Activated CD8-positive, alpha-beta T cell treated with anti-CD3 and anti-CD28 coated beads, Interleukin-2, amount 10 ng/mL, durations not matched to agents 7 days and 5 days (primary cell): ENCODE measurements at regions not wholly inside any gene's neighbourhood (a gene's known extent, or its start where the extent isn't known, plus 50 kb on each side); places are given as distances from the start of the nearest gene placed in this dataset.

Source experiments
- ATAC-seq: fragments of 150-1000 bp; cut with Tn5 transposase; one replicate; pipeline ENCODE4 v1.10.0; 2021; ENCODE audit warnings: moderate library complexity
- CTCF ChIA-PET: fragments of 350-600 bp; sonication (Branson Sonifier 250); formaldehyde crosslinking; loops from one replicate; lab custom pipeline; 2021; ENCODE audit warnings: antibody characterized with exemption; lab: Charles Lee
- POLR2A ChIA-PET: fragments of 350-600 bp; sonication (Branson Sonifier 250); formaldehyde crosslinking; loops from one replicate; lab custom pipeline; 2021; ENCODE audit warnings: antibody characterized with exemption; lab: Charles Lee
- DNase-seq: peaks from one replicate; pipeline ENCODE4 v3.0.0-alpha.2; 2020
- H3K27ac Mint-ChIP-seq: one replicate; pipeline ENCODE4 v1.8.0; 2021; ENCODE audit warnings: mild to moderate bottlenecking, mixed read lengths
- H3K27me3 Mint-ChIP-seq: one replicate; pipeline ENCODE4 v1.8.0; 2021; ENCODE audit warnings: low read depth, mixed read lengths
- H3K36me3 Mint-ChIP-seq: one replicate; pipeline ENCODE4 v1.8.0; 2021; ENCODE audit warnings: low read depth, mixed read lengths
- H3K4me1 Mint-ChIP-seq: one replicate; pipeline ENCODE4 v1.8.0; 2021; ENCODE audit warnings: low read depth, mixed read lengths
- H3K4me3 Mint-ChIP-seq: one replicate; pipeline ENCODE4 v1.8.0; 2021; ENCODE audit warnings: mild to moderate bottlenecking, mixed read lengths
- H3K9me3 Mint-ChIP-seq: one replicate; pipeline ENCODE4 v1.8.0; 2022; ENCODE audit warnings: mixed read lengths; ENCODE audit not compliant: insufficient read depth

- no peaks in the 10 kb centered on the region for H3K36me3 Mint-ChIP-seq
- CTCF ChIA-PET, result no interaction called here
- H3K9me3 Mint-ChIP-seq, result no peaks in the 10 kb centered on the region
- DNase-seq (no peak), ATAC-seq (no peak)
- no peaks in the 10 kb centered on the region for H3K27me3 Mint-ChIP-seq
- POLR2A ChIA-PET, result no interaction called here
- H3K4me1 Mint-ChIP-seq, result no peaks in the 10 kb centered on the region
- H3K4me3 Mint-ChIP-seq, result no peak overlapping the region
- H3K27ac Mint-ChIP-seq, result no peak overlapping the region
These were observed 316.0 kb upstream of the ADGRL4 start for GRCh38 chr1:79322511-79323027.

DNA sequence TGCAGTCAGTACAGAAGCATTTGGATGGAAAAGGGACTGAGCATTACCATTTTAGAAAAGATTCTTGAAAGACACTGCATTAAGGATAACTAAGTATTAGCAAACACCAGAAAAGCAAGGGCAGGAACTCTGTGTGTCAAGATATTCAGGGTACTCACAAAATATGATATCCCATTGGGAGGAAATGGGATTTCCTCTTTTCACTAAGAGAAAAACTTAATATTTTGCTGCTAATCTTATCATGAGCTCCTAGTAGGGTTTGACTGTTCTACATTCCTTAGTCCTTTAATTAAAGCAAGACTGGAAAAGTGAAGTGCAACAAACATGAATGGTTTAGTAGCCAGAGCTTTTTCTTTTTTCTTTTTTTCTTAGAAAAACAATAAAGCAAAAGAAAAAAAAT lies 305.9 kb upstream of the ADGRL4 start:
- ChIA-PET POLR2A (no interaction called here), CTCF (no interaction called here)
- H3K27ac Mint-ChIP-seq, result no peak overlapping the region
- no peak for DNase-seq
- H3K27me3 Mint-ChIP-seq, result no peaks in the 10 kb centered on the region
- H3K9me3 Mint-ChIP-seq, result no peaks in the 10 kb centered on the region
- H3K4me1 Mint-ChIP-seq, result no peaks in the 10 kb centered on the region
- H3K36me3 Mint-ChIP-seq, result no peaks in the 10 kb centered on the region
- ATAC-seq, result no peak
- H3K4me3 Mint-ChIP-seq, result no peak overlapping the region

DNA sequence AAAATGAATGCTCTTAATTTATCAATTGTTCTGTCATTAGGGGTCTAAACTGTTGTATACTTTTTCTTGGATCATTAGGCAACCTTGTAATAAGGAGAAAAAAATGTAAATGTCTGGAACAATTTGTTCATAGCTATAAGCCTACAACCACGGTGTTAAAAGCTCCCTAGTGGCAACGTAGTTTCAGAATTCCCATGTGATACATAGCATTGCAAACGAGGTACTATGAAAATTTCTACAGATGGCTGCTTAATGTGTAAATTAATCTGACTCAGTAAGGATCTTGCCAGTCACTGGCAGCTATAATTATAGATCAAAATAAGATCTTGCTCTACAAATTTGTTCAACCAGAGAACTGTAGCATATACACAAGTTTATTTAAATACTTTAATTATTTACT lies 304.1 kb upstream of the ADGRL4 start:
- no peak for DNase-seq
- ChIA-PET CTCF (no interaction called here), POLR2A (no interaction called here)
- H3K27me3 Mint-ChIP-seq, result no peaks in the 10 kb centered on the region
- no peak overlapping the region for H3K27ac Mint-ChIP-seq
- H3K36me3 Mint-ChIP-seq, result no peaks in the 10 kb centered on the region
- ATAC-seq, result no peak
- H3K4me1 Mint-ChIP-seq, result no peaks in the 10 kb centered on the region
- no peak overlapping the region for H3K4me3 Mint-ChIP-seq
- H3K9me3 Mint-ChIP-seq, result no peaks in the 10 kb centered on the region

DNA sequence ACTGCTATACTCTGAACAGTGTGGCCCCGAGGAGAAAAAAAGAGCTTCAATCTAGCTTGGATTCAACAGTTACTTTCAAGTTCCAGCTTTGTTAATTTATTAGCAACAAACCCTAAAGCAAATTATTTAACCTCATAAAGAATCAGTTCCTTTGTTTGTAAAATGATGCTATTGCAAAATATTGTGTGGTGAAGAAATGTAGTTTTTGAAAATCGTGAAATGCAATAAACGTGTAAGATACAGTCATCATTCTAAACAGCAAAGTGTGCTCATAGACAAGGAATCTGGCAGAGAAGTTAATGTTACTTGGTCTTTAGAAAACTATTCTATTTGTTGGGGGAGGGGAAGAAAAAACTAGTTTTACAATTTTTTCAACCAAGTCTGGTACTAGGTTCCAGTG lies 297.6 kb upstream of the ADGRL4 start:
- POLR2A ChIA-PET, result no interaction called here
- ATAC-seq, result no peak
- no peaks in the 10 kb centered on the region for H3K36me3 Mint-ChIP-seq

GRCh38 chr1:79303040-79303439 lies 296.5 kb upstream of the ADGRL4 start:
- no peak overlapping the region for H3K27ac Mint-ChIP-seq
- ChIA-PET CTCF (no interaction called here), POLR2A (no interaction called here)
- no peaks in the 10 kb centered on the region for H3K4me1 Mint-ChIP-seq
- no peak overlapping the region for H3K4me3 Mint-ChIP-seq
- no peak for DNase-seq
- no peaks in the 10 kb centered on the region for H3K9me3 Mint-ChIP-seq
- no peak for ATAC-seq
- no peaks in the 10 kb centered on the region for H3K27me3 Mint-ChIP-seq
- H3K36me3 Mint-ChIP-seq, result no peaks in the 10 kb centered on the region

More for the DNA sequence above, 297.6 kb upstream of the ADGRL4 start:
- no peak overlapping the region for H3K4me3 Mint-ChIP-seq
- no peaks in the 10 kb centered on the region for H3K9me3 Mint-ChIP-seq
- no peaks in the 10 kb centered on the region for H3K4me1 Mint-ChIP-seq
- H3K27me3 Mint-ChIP-seq, result no peaks in the 10 kb centered on the region
- CTCF ChIA-PET, result no interaction called here
- DNase-seq, result no peak
- no peak overlapping the region for H3K27ac Mint-ChIP-seq

DNA sequence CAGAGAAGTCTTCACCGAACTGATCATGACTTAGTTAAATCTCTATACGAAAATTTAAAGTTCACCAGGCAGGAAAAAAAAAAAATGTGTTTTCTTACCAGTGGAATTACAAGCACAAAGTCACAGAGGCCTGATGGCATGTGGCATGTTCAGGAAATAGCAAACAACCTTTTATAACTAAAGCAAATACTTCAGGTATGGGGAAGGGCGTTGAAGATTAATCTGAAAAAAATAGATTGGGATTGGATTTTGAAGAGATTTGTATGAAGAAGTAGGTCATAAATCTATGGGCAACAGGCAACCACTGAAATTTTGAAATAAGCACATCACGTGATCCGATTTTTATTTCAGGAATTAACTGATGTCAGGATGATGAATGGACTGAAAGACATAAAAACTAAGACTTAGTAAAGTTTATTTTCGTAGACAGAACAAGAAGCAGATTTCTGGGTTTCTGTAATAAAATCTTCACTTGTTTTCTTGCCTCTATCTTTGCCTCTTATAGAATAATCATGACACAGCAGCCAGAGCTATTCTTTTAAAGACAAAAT lies 295.9 kb upstream of the ADGRL4 start:
- CTCF ChIA-PET, result no interaction called here

GRCh38 chr1:79295967-79296366 lies 289.4 kb upstream of the ADGRL4 start:
- POLR2A ChIA-PET, result no interaction called here
- Mint-ChIP-seq H3K27ac (no peak overlapping the region), H3K9me3 (peaks cover 4% of the 10 kb centered on the region), H3K4me3 (no peak overlapping the region), H3K36me3 (no peaks in the 10 kb centered on the region), H3K27me3 (no peaks in the 10 kb centered on the region), H3K4me1 (no peaks in the 10 kb centered on the region)
- CTCF ChIA-PET, result no interaction called here
- DNase-seq (no peak), ATAC-seq (no peak)

More for the DNA sequence above, 295.9 kb upstream of the ADGRL4 start:
- POLR2A ChIA-PET, result no interaction called here
- Mint-ChIP-seq H3K27me3 (no peaks in the 10 kb centered on the region), H3K9me3 (no peaks in the 10 kb centered on the region), H3K27ac (no peak overlapping the region), H3K4me1 (no peaks in the 10 kb centered on the region), H3K4me3 (no peak overlapping the region), H3K36me3 (no peaks in the 10 kb centered on the region)
- ATAC-seq, result no peak
- no peak for DNase-seq

GRCh38 chr1:79293611-79294010 lies 287.1 kb upstream of the ADGRL4 start:
- no peak for ATAC-seq
- Mint-ChIP-seq H3K4me1 (no peaks in the 10 kb centered on the region), H3K27me3 (no peaks in the 10 kb centered on the region)

GRCh38 chr1:79290927-79291474 lies 284.5 kb upstream of the ADGRL4 start:
- CTCF ChIA-PET, result no interaction called here

More at GRCh38 chr1:79293611-79294010, 287.1 kb upstream of the ADGRL4 start:
- DNase-seq, result no peak
- no peak overlapping the region for H3K4me3 Mint-ChIP-seq
- ChIA-PET POLR2A (no interaction called here), CTCF (no interaction called here)
- peaks cover 4% of the 10 kb centered on the region for H3K9me3 Mint-ChIP-seq
- H3K27ac Mint-ChIP-seq, result no peak overlapping the region
- H3K36me3 Mint-ChIP-seq, result no peaks in the 10 kb centered on the region

GRCh38 chr1:79287982-79288381 lies 281.5 kb upstream of the ADGRL4 start:
- ATAC-seq (no peak), DNase-seq (no peak)
- H3K36me3 Mint-ChIP-seq, result no peaks in the 10 kb centered on the region
- no peaks in the 10 kb centered on the region for H3K27me3 Mint-ChIP-seq
- no peak overlapping the region for H3K27ac Mint-ChIP-seq
- ChIA-PET CTCF (no interaction called here), POLR2A (no interaction called here)
- H3K4me3 Mint-ChIP-seq, result no peak overlapping the region
- H3K9me3 Mint-ChIP-seq, result no peaks in the 10 kb centered on the region
- H3K4me1 Mint-ChIP-seq, result no peaks in the 10 kb centered on the region

More at GRCh38 chr1:79290927-79291474, 284.5 kb upstream of the ADGRL4 start:
- Mint-ChIP-seq H3K27ac (no peak overlapping the region), H3K9me3 (no peaks in the 10 kb centered on the region), H3K36me3 (no peaks in the 10 kb centered on the region), H3K4me3 (no peak overlapping the region), H3K4me1 (no peaks in the 10 kb centered on the region), H3K27me3 (no peaks in the 10 kb centered on the region)
- DNase-seq (no peak), ATAC-seq (no peak)
- POLR2A ChIA-PET, result no interaction called here

GRCh38 chr1:79285667-79286066 lies 279.1 kb upstream of the ADGRL4 start:
- no peak overlapping the region for H3K27ac Mint-ChIP-seq
- no peaks in the 10 kb centered on the region for H3K27me3 Mint-ChIP-seq
- no peaks in the 10 kb centered on the region for H3K4me1 Mint-ChIP-seq
- ATAC-seq (no peak), DNase-seq (no peak)
- ChIA-PET POLR2A (no interaction called here), CTCF (interaction anchor here (0.7 kb wide), 1 partner anchor 125 kb away, joined by 3 read pairs; no protein-coding TSS in a partner anchor)
- no peaks in the 10 kb centered on the region for H3K9me3 Mint-ChIP-seq
- no peaks in the 10 kb centered on the region for H3K36me3 Mint-ChIP-seq
- no peak overlapping the region for H3K4me3 Mint-ChIP-seq

DNA sequence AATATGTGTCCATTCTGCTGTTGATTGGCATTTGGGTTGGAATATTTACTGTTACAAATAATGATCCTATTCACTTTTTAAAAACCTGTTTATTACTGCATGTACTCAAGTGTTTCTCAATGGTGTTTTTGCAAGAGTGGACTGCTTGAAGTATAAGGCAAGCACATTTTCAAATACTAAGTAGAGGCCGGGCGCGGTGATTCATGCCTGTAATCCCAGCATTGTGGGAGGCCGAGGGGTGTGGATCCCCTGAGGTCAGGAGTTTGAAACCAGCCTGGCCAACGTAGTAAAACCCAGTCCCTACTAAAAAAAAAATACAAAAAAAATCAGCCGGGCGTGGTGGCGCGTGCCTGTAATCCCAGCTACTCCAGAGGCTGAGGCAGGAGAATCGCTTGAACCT lies 276.9 kb upstream of the ADGRL4 start:
- H3K27ac Mint-ChIP-seq, result no peak overlapping the region
- H3K27me3 Mint-ChIP-seq, result no peaks in the 10 kb centered on the region
- H3K9me3 Mint-ChIP-seq, result no peaks in the 10 kb centered on the region
- H3K36me3 Mint-ChIP-seq, result no peaks in the 10 kb centered on the region
- no peak for DNase-seq
- no peak for ATAC-seq
- no peak overlapping the region for H3K4me3 Mint-ChIP-seq
- ChIA-PET CTCF (no interaction called here), POLR2A (no interaction called here)
- no peaks in the 10 kb centered on the region for H3K4me1 Mint-ChIP-seq

GRCh38 chr1:79281442-79281841 lies 274.9 kb upstream of the ADGRL4 start:
- DNase-seq (no peak), ATAC-seq (no peak)
- Mint-ChIP-seq H3K4me3 (no peak overlapping the region), H3K9me3 (no peaks in the 10 kb centered on the region), H3K4me1 (no peaks in the 10 kb centered on the region), H3K27ac (no peak overlapping the region), H3K36me3 (no peaks in the 10 kb centered on the region), H3K27me3 (no peaks in the 10 kb centered on the region)
- ChIA-PET POLR2A (no interaction called here), CTCF (no interaction called here)
